SHP77 treated with DMSO at 0.1 percent for 48 hours (cell line): ENCODE measurements at regions not wholly inside any gene's neighbourhood (a gene's known extent, or its start where the extent isn't known, plus 50 kb on each side); places are given as distances from the start of the nearest gene placed in this dataset.

Source experiments
- DNase-seq: peaks from one replicate; lab custom pipeline; 2025; lab: John Stamatoyannopoulos, UW

DNA sequence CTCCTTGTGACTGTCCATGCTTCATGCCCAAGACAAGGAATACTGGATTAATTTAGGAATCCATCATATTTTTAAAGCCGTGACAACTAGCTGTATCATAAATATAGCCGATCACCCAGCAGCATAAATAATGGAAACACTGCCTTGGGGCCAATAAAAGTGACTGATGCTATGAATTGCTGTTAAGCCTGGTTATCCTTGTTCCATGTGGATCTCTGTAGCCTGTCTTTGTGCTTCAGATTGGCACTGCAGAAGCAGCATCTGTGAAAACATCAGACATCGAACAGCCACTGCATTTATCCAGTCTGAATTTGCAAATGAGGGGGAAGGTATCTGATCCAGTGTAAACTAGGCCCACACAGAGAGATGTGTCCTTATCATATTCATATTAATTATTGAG, 1181.8 kb downstream of the SORCS1 start:
- no peak for DNase-seq

DNA sequence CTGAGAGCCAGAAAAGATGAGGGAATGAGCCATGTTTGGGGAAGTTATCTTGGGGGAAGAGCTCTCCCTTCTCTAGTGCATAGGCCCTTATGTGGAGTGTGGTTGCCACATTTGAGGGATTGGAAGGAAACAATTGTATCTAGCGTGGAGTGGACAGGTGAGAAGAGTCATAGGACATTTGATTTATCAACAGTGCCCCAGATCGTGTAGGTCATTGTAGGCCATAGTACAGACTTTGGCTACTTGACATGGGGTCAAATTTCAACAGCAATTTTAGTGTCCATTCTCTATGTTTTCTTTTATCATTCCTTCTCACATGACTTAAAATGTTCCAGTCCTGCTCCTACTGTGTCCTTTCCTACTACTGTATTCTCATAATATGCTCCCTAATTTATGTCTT, 1182.8 kb downstream of the SORCS1 start:
- no peak for DNase-seq

DNA sequence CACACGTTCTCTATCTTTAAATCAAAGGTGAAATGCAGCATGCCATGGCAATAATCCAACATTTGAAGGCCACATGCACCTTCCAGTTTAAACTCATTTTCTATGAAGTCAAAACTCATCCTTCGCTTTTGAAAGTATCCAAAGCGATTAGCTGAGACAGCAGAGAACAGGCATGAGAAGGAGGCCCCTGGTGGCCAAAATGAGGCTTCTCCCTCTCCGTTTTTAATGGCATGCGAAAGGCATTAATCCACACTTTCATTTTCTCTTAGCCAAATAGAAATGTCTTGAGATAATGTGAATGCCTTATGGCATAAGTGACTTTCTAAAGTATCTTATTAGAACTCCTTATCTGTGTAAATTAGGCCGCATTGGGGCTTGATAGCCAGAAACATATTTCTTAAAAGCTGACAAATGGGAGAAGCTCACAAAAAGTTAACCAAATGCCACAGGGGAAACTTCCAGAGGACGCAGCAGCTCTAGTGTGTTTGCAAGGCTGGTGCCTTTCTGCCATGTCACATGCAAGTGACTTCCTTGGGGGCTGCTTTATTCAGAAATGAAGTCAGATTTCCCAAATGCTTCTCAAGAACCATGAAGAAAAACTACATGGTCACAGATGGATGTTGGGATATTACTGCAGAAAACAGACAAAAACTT, 1189.6 kb downstream of the SORCS1 start:
- peak; percentile 46 for DNase-seq

GRCh38 chr10:105973902-105974301, 1190.6 kb downstream of the SORCS1 start:
- DNase-seq = peak; percentile 21

DNA sequence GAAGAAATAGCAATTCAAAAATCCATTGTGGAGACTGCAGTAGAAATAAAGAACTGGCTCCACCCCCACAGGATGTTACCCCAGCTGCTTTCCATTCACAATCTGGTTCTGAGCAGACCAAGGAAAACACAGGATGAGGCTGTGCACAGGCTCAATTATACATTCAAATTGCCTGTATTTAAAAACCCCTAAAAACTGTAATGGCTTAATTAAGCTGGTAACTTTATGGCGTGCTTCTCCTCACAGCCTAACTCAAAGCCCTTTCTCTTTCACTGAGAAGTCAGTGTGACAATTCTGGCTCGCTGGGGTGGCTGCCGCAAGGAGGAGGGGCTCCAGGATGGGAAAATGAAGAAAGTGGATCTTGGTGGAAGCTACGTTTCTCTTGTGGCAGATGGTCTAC, 1191.1 kb downstream of the SORCS1 start:
- DNase-seq = peak; percentile 46

GRCh38 chr10:105971460-105971859, 1193.0 kb downstream of the SORCS1 start:
- no peak for DNase-seq

DNA sequence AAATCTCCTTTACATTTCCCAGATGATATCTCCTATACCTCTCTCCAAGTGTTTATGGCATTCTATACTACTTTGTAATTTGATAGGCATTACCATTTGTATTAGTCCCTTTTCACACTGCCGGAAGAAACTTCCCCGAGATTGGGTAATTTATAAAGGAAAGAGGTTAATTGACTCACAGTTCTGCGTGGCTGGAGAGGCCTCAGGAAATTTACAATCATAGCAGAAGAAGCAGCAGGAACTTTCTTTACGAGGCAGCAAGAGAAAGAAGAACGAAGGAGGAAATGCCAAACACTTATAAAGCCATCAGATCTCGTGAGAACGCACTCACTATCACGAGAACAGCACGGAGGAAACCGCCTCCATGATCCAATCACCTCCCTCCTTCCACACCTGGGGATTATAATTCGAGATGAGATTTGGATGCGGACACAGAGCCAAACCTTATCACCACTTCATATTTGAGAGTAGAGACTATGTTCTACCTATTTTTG, 1194.6 kb downstream of the SORCS1 start:
- DNase-seq = no peak

DNA sequence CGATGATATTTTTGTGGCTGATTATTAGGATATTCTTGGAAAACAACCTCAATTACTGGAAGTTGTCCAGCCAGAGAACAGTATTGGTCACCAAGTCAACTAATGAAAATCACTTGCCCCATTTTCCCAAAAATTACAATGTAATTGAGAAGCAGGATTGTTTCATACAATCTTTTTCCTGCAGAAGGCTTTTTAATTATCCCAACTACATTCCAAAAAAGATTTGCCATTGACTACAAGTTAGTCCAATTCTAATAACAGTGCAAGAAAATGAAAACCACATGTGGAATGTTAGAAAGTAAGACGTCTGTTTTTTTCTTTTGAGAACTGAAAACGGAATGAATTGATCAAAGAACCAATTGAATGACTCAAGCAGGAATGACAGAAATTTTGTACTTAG, 1195.8 kb downstream of the SORCS1 start:
- no peak for DNase-seq

DNA sequence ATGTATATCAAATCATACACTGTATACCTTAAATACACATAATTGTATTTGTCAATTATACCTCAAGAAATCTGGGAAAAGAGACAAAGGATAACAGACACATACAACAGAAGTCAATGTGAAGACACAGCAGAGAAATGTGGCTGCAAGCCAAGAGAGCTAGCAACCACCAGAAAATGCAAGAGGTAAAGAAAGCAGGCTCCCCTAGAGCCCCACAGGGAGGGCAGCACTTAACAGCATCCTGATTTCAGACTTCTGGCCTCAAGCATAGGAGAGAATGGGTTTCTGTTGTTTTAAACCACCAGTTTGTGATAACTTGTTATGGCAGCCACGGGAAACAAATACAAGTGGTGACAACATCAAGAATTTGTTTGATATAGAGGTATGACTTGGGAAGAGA, 1197.2 kb downstream of the SORCS1 start:
- no peak for DNase-seq

DNA sequence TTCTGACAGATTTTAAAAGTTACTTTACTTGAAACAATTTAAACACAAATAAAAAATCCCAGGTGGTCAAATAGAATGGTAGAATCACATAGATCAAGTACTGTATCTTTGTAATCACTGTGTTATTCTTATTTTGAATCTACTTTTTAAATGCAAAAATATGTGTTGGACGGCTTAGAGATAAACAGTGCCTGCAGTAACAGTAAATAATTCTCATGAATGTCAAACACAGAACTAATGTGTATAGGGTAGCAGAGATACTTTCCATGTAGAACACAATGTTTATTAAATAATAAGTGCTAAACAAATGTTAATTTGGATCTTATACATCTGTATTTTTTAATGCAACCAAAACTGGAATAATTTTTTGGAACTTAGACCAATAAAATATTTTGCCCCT, 1199.4 kb downstream of the SORCS1 start:
- no peak for DNase-seq

- no peak for DNase-seq
These were observed 1200.5 kb downstream of the SORCS1 start for GRCh38 chr10:105964009-105964408.

GRCh38 chr10:105963334-105963884, 1201.1 kb downstream of the SORCS1 start:
- DNase-seq = peak; percentile 11

GRCh38 chr10:105956550-105956949, 1208.0 kb downstream of the SORCS1 start:
- DNase-seq = no peak

- no peak for DNase-seq
These were observed 1210.6 kb downstream of the SORCS1 start for GRCh38 chr10:105953861-105954260.

GRCh38 chr10:105953056-105953455, 1211.5 kb downstream of the SORCS1 start:
- no peak for DNase-seq

DNA sequence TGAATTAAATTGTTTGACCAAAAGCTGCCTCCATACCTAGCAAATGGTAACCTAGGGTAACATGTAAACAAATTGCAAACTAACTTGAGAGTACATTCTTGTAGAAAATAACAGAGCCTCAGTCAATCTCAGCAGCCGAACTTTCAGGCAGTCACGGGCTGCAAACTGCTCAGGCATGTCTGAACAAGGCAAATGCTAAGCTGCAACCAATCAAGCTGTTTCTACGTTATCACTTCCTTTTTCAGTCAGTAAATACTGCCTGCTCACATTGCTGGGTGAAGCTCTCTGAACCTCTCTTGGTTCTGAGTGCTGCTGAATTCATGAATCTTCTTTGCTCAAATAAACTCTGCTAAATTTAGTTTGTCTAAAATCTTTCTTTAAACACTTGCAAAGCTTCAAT, 1212.4 kb downstream of the SORCS1 start:
- peak; percentile 38 for DNase-seq

GRCh38 chr10:105950410-105950809, 1214.1 kb downstream of the SORCS1 start:
- DNase-seq = peak; percentile 24

DNA sequence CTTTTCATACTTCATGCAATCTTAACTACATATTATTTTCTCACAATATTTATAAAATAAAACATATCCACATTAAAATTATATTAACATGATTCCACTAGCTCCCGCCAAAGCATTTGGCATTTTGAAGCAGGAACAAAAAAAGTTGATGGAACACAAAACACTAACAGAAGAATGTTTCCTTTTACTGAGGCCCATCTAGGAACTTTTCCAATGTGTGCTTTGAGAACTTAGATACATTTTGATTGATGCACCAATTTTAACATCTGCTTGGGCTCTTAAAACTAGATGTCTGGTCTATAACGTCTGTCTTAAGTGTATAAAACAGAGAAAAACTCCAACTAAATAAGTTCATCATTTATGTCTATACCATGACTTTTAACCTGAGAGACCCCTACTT, 1214.8 kb downstream of the SORCS1 start:
- no peak for DNase-seq

DNA sequence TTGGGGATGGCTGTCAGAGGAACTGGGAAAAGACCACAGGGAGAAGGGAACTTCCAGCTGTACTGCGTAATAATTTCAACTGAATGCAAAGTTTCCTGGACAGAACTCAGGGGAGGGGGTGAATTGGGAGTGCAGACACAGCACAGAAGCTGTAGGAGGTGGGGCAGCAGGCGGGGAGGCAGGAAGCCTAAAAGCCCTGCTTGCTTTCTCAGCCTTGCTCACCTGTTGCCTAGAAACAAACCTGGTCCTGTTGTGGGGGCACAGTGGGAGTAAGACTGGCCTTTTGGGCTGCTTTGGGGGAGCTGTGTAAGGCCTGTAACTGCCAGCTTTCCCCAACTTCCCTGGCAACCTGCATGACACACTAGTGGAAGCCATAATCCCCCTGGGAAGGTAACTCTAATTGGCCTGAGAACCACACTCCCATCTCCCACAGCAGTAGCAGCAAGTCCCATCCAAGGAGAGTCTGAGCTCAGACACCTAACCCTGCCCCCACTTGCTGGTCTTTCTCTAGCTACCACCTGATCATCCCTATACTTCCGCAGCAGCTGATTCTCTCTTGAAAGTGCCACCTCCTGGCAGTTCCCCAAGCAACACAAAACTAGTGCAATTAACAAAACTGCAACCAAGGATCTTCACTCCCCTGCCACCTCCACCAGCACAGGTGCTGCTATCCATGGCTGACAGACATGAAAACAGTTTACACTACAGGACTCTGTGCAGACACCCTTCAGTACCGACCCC, 1239.3 kb downstream of the SORCS1 start:
- DNase-seq = no peak

DNA sequence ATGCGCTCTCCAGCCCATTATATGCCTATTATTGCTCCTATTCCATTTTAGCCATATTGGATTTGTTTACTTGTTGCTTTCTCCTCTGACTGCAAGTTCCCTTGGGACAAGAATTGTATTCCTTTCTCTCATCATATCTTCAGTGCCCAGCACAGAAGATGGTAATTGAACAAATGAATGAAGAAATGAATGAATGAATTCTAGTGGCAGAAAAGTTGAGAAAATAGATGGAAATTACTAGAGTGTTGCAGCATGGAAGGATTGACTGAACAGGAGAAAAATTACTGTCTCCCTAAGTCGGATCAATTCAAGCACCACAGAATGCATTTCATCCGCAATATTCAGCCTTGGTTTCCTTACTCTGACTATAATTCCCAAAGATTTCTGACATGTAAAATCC, 1243.2 kb downstream of the SORCS1 start:
- no peak for DNase-seq

GRCh38 chr10:105914432-105914831, 1250.1 kb downstream of the SORCS1 start:
- no peak for DNase-seq

GRCh38 chr10:105908701-105909100, 1255.8 kb downstream of the SORCS1 start:
- no peak for DNase-seq

GRCh38 chr10:105885495-105885894, 1244.4 kb downstream of the SORCS3 start:
- no peak for DNase-seq
